Stomach (tissue), 8 donors: ENCODE measurements at regions not wholly inside any gene's neighbourhood (a gene's known extent, or its start where the extent isn't known, plus 50 kb on each side); places are given as distances from the start of the nearest gene placed in this dataset.

Source experiments
- DNase-seq, 2 donors: peaks; one replicate each; pipeline versions ENCODE4 v3.0.0 to v3.0.0-alpha.2; 2013 to 2019
- H3K27ac ChIP-seq, 5 donors: fragments of 200-600 bp in 4 of 5; sonication (generic) in 4 of 5; one replicate each; pipeline ENCODE4 v1.5.1; 2013 to 2019; ENCODE audit warnings: mild to moderate bottlenecking in 1 of 5, moderate library complexity in 1 of 5
- H3K27me3 ChIP-seq, 3 donors: fragments of 200-600 bp; sonication (generic); one replicate each; pipeline ENCODE4 v1.5.1; 2017 to 2019; ENCODE audit warnings: mixed run types in 1 of 3
- H3K36me3 ChIP-seq, 4 donors: fragments of 200-600 bp; sonication (generic); 1 replicate in 3 of 4; 2 replicates in 1 of 4; pipeline ENCODE4 v1.5.1; 2016 to 2019
- H3K4me1 ChIP-seq, 4 donors: fragments of 200-600 bp; sonication (generic); one replicate each; pipeline ENCODE4 v1.5.1; 2016 to 2019
- H3K4me3 ChIP-seq, 4 donors: fragments of 200-600 bp; sonication (generic) in 3 of 4; one replicate each; pipeline ENCODE4 v1.5.1; 2016 to 2019; ENCODE audit warnings: mild to moderate bottlenecking in 1 of 4
- H3K9me3 ChIP-seq, 4 donors: fragments of 200-600 bp; sonication (generic); one replicate each; pipeline ENCODE4 v1.5.1; 2016 to 2019
- EP300 ChIP-seq: sonication (generic); formaldehyde crosslinking; IDR thresholded peaks from one replicate; pipeline ENCODE4 v1.6.1; 2017; ENCODE audit warnings: antibody characterized with exemption
- POLR2A ChIP-seq, 4 donors: fragments of 450-650 bp; IDR thresholded peaks; one replicate each; pipeline ENCODE4 v1.6.1; 2016; ENCODE audit warnings: antibody characterized with exemption in 4 of 4, control low read depth in 2 of 4, mild to moderate bottlenecking in 1 of 4, moderate library complexity in 1 of 4
- POLR2AphosphoS5 ChIP-seq, 3 donors: sonication (generic); formaldehyde crosslinking; IDR thresholded peaks; one replicate each; pipeline ENCODE4 v1.6.1; 2016; ENCODE audit warnings: antibody characterized with exemption in 3 of 3
- WGBS, 5 donors: extraction: QIAGEN DNeasy Blood & Tissue Kit in 3 of 5; methylation state at CpG; one replicate each; pipeline versions ENCODE4 v1.1.5 to v1.1.7; 2013 to 2018; 5-methylcytosine and 5-hydroxymethylcytosine counted together
- intact Hi-C: fragments of 100-400 bp; cut with DNase I; formaldehyde crosslinking; loops from one replicate; pipeline ENCODE4 v1.15.1; 2023; ENCODE audit warnings: low total_unique reads
- TF ChIP-seq, protein P1 (sequence below), 7 experiments: fragments of 450-650 bp in 4 of 7; fragments of 200-600 bp in 3 of 7; sonication (generic) in 3 of 7; IDR thresholded peaks; one replicate each; pipeline ENCODE4 v1.5.1; 2016 to 2019; ENCODE audit warnings: antibody characterized with exemption in 7 of 7, control low read depth in 2 of 7, mild to moderate bottlenecking in 1 of 7
- donor health status: healthy with polysubstance abuse.
- donor health status: Bipolar disorder and iron deficiency.
- donor health status: healthy.

DNA sequence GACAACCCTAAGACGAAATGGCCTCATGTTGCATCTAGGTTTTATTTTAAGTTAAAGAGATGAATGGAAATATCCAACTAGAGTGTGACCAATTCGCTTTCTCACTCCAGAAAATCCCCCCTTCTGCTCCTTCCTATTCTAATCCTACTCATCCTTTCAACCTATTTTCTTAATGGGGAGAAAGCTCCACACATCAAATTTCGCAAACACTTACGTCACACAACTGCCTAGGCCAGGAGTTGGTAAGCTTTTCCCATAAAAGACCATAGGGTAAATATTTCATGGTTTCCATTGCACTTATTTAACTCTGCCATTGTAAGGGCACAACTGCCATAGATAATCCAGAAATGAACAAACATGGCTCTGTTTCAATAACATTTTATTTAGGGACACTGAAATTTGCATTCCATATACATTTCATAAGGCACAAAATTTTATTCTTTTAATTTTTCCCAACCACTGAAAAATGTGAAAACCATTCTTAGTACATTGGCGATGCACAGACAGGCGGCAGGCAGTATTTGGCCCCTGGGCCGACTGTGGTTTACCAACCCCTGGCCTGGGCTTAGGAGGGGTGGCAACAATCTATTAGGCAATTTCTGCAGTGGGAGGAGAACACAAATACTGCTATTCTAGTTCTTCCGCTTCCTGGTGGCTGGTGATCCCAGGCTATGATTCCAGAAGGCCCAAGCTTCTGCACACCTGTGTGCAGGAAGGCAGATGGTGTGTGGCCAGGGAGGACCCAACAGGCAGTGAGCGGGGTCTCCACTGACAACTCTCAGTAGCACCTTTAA, 67.2 kb upstream of the FOXN3 start:
- H3K9me3 ChIP-seq, result no peaks in the 10 kb centered on the region
- H3K27ac ChIP-seq, result peak overlapping the region in 1 of 5 donors; percentile 24
- intact Hi-C loops, result no loop called here
- TF ChIP-seq POLR2AphosphoS5 (IDR thresholded peaks at IDR 0.05) (no peak), POLR2A (IDR thresholded peaks at IDR 0.05) (no peak), EP300 (no peak)
- TF ChIP-seq, protein P1, sequence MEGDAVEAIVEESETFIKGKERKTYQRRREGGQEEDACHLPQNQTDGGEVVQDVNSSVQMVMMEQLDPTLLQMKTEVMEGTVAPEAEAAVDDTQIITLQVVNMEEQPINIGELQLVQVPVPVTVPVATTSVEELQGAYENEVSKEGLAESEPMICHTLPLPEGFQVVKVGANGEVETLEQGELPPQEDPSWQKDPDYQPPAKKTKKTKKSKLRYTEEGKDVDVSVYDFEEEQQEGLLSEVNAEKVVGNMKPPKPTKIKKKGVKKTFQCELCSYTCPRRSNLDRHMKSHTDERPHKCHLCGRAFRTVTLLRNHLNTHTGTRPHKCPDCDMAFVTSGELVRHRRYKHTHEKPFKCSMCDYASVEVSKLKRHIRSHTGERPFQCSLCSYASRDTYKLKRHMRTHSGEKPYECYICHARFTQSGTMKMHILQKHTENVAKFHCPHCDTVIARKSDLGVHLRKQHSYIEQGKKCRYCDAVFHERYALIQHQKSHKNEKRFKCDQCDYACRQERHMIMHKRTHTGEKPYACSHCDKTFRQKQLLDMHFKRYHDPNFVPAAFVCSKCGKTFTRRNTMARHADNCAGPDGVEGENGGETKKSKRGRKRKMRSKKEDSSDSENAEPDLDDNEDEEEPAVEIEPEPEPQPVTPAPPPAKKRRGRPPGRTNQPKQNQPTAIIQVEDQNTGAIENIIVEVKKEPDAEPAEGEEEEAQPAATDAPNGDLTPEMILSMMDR (IDR thresholded peaks at IDR 0.05), result no peak
- no peak overlapping the region for H3K4me3 ChIP-seq
- H3K4me1 ChIP-seq, result peaks cover 0 to 11% (median 2%) of the 10 kb centered on the region in 4 donors
- no peak for DNase-seq
- WGBS, 5 donors, result 81 to 95% (median 92%) methylated on average over 9 of the region's 9 CpGs
- H3K27me3 ChIP-seq, result no peaks in the 10 kb centered on the region
- peaks cover 0 to 3% (median 0%) of the 10 kb centered on the region in 4 donors for H3K36me3 ChIP-seq

- TF ChIP-seq POLR2AphosphoS5 (IDR thresholded peaks at IDR 0.05), result no peak
- TF ChIP-seq, protein P1 (IDR thresholded peaks at IDR 0.05), result no peak
- no peak for TF ChIP-seq EP300
- no peak for TF ChIP-seq POLR2A (IDR thresholded peaks at IDR 0.05)
- Histone ChIP-seq H3K27ac (peak overlapping the region in 1 of 5 donors; percentile 22), H3K27me3 (no peaks in the 10 kb centered on the region), H3K9me3 (no peaks in the 10 kb centered on the region), H3K4me1 (peaks cover 3 to 18% (median 11%) of the 10 kb centered on the region in 4 donors), H3K36me3 (peaks cover 0 to 3% (median 0%) of the 10 kb centered on the region in 4 donors), H3K4me3 (no peak overlapping the region)
- intact Hi-C loops, result no loop called here
- 71 to 82% (median 77%) methylated on average over 11 of the region's 11 CpGs for whole genome bisulfite sequencing, 5 donors
- DNase-seq, result peak in 1 of 2 donors; percentile 71
Observed at GRCh38 chr14:89481196-89481595, 64.2 kb upstream of the FOXN3 start.

DNA sequence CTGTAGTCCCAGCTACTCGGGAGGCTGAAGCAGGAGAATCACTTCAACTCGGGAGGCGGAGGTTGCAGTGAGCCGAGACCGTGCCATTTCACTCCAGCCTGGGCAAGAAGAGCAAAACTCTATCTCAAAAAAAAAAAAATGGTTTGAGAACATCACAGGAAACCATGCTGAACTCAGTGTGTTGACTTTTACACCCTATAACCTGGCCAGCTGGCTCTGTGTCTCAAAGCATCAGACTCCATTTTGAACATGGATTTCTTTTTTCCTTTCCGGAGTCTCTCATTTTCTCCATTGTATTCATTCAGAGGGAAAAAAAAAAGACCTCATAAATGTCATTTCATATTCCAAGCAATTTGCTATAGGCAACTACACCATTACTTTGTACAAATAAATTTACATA, 63.2 kb upstream of the FOXN3 start:
- H3K27me3 ChIP-seq, result no peaks in the 10 kb centered on the region
- H3K36me3 ChIP-seq, result peaks cover 0 to 3% (median 0%) of the 10 kb centered on the region in 4 donors
- no peak overlapping the region for H3K27ac ChIP-seq
- no peaks in the 10 kb centered on the region for H3K9me3 ChIP-seq
- no peak for TF ChIP-seq POLR2AphosphoS5 (IDR thresholded peaks at IDR 0.05)
- no peak for TF ChIP-seq POLR2A (IDR thresholded peaks at IDR 0.05)
- no peak for TF ChIP-seq EP300
- TF ChIP-seq, protein P1 (IDR thresholded peaks at IDR 0.05), result no peak
- intact Hi-C loops, result no loop called here
- H3K4me3 ChIP-seq, result no peak overlapping the region
- H3K4me1 ChIP-seq, result peaks cover under 1 to 18% (median 11%) of the 10 kb centered on the region in 4 donors
- no peak for DNase-seq
- 92 to 99% (median 96%) methylated on average over 6 of the region's 6 CpGs for whole genome bisulfite sequencing, 5 donors

GRCh38 chr14:89479802-89480201, 62.8 kb upstream of the FOXN3 start:
- TF ChIP-seq, protein P1 (IDR thresholded peaks at IDR 0.05), result no peak
- TF ChIP-seq EP300, result no peak
- no peak for TF ChIP-seq POLR2A (IDR thresholded peaks at IDR 0.05)
- TF ChIP-seq POLR2AphosphoS5 (IDR thresholded peaks at IDR 0.05), result no peak
- intact Hi-C loops, result no loop called here

More at GRCh38 chr14:89479802-89480201, 62.8 kb upstream of the FOXN3 start:
- H3K27ac ChIP-seq, result no peak overlapping the region
- H3K4me3 ChIP-seq, result no peak overlapping the region
- no peaks in the 10 kb centered on the region for H3K27me3 ChIP-seq
- no peak for DNase-seq
- H3K9me3 ChIP-seq, result no peaks in the 10 kb centered on the region
- peaks cover 0 to 3% (median 0%) of the 10 kb centered on the region in 4 donors for H3K36me3 ChIP-seq
- WGBS, 5 donors, result 91 to 97% (median 94%) methylated on average over 6 of the region's 6 CpGs
- H3K4me1 ChIP-seq, result peaks cover 0 to 16% (median 11%) of the 10 kb centered on the region in 4 donors
